IMR-90 (cell line): ENCODE measurements at regions not wholly inside any gene's neighbourhood (a gene's known extent, or its start where the extent isn't known, plus 50 kb on each side); places are given as distances from the start of the nearest gene placed in this dataset.

Experiments used
- CTCF ChIP-seq: conservative IDR thresholded peaks from 2 replicates; pipeline ENCODE4 v1.5.1; 2012; ENCODE audit warnings: mild to moderate bottlenecking, low read depth, low read length, improper control_type of control experiment
- MXI1 ChIP-seq: IDR thresholded peaks from 2 replicates; pipeline ENCODE4 v1.6.1; 2012; ENCODE audit warnings: low read depth, mild to moderate bottlenecking, low read length, moderate library complexity, borderline replicate concordance
- POLR2A ChIP-seq: IDR thresholded peaks from 2 replicates; pipeline ENCODE4 v1.6.1; 2012; ENCODE audit warnings: mild to moderate bottlenecking, low read depth, low read length
- RAD21 ChIP-seq: IDR thresholded peaks from 2 replicates; pipeline ENCODE4 v1.6.1; 2012; ENCODE audit warnings: low read length, improper control_type of control experiment
- RFX5 ChIP-seq: IDR thresholded peaks from 2 replicates; pipeline ENCODE4 v1.8.0; 2012; ENCODE audit warnings: low read depth, mild to moderate bottlenecking, low read length, moderate library complexity
- SMC3 ChIP-seq: fragments of 150-350 bp; IDR thresholded peaks from 2 replicates; pipeline ENCODE4 v1.6.1; 2016; ENCODE audit warnings: low read depth, mild to moderate bottlenecking, antibody characterized with exemption, low read length, moderate library complexity

- TF ChIP-seq RFX5 (no peak), RAD21 (no peak), CTCF (no peak), POLR2A (no peak), MXI1 (no peak), SMC3 (no peak)
Measured at GRCh38 chr6:40671001-40671693, 84.0 kb upstream of the LRFN2 start.
